Activated CD4-positive, CD25-positive, alpha-beta regulatory T cell treated with anti-CD3 and anti-CD28 coated beads, Interleukin-2, amount 50 U/mL, for 72 hours (primary cell): ENCODE measurements at regions not wholly inside any gene's neighbourhood (a gene's known extent, or its start where the extent isn't known, plus 50 kb on each side); places are given as distances from the start of the nearest gene placed in this dataset.
"Not testable (repeated sequence)": the region's sequence is repeated elsewhere in the genome, so short reads cannot be mapped to it uniquely, and the experiment has no call there.

Experiments
- DNase-seq: peaks from one replicate; pipeline ENCODE4 v3.0.0; 2021

DNA sequence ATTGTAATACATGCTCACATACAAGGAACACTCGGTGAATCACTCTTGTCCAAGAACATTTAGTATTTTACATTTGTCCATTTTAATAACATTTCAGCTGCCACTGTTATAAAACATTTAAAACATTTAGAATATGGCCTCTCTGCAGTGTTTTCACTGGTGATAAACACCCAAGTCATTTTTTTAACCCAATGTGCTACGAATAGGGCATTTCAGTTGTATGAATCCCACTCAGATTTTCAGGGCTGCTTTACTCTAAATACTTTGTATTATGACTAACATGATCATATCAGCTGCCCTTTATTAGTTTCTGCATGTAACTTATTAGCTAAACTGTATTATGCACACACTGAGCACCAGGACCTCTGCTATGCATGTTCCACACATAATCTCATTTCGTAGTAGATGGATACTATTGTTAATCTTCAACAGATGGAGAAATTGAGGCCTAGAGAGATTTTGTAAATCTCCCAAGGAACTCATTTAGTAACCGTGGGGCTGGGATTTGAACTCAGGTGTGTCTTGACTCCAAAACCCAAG lies 148.6 kb upstream of the CDIN1 start:
- no peak for DNase-seq

DNA sequence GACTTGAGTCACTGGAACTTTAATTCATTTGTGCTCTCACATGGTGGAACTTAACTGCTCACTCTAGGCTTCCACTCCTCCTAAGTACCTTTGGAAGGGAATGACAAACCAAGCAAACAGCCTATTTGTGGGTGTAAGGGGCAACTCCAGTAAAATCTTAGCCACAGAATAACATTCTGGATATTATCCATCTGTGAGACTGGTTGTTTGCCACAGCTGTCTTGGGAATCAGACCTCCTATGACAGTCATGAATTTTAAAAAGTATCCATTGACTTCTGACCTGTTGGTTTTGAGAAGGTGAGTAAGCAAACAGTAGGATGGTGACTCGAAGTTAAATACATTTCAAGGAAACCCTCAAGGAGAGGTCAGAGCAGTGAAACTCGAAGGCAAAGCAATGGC lies 147.3 kb upstream of the CDIN1 start:
- no peak for DNase-seq

DNA sequence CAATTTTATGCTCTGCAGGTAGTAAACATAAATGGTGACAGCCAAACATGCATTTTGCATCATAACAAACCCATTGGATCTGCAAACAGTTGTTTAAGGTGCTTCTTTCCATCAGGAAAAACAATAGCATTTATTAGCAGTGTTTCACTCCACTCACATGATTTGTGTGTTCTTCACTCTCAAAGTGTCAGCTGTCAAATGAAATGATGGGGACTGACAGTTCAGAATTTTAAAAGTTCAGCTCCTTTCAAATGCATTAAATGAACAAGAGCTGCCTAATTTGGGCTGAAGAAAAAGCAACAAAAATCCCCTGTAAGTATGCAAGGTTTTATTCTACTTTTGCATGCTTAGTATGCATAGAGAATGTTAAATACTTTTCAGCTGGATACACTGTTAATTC lies 145.2 kb upstream of the CDIN1 start:
- DNase-seq = no peak

DNA sequence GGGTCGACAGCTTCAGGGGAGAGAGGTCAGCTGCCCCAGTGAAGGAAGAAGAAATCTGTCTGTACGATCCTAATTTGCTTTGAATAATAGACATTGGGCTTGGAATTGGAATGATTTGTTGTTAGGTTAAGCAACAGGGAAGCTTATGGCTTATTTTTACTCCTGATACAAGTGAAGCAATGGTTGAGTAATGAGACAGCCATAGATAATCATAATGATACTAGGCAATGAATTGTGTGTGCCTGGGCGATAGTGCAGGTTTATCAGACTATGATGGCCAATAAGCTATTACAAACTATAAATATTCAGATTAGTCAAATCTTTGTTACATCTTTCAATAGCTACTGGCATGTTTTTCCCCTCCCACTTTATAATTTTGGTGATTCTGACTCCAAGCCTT lies 140.9 kb upstream of the CDIN1 start:
- DNase-seq = no peak

DNA sequence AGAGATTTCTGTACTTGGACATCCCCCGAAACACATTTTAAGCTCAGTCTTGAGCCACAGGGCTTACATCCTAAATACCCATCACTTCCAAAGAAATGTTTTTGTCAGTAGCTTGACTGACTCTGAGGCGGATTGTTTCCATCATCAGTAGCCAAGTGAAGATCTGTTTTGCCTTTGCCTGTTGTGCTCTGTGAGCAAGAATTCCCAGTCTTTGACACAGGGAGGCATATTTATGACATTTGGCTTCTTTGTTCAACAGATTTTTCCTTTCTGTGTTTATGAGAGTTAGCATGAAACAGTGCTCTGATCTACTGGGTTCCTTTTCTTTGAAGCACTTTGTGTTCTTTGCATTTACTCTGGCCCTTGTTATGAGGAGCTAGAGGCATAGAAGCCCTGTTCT lies 132.1 kb upstream of the CDIN1 start:
- no peak for DNase-seq

DNA sequence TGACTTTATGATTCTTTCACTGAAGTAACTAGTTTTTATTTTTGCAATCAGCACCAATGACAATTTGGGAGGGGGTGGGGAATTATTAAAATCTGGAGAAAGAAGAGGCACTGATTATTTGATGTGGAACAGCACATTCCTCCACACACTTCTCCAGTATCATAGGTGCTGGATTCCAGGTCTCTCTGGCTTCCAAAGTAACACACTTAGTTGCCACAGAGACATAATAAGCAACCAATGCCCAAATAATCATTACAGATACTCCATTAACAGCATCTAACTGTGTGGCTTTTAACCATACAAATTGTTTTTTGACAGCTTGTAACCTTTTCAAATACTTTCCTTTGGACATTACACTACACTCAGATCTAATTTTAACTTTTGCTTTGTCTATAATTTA lies 131.0 kb upstream of the CDIN1 start:
- DNase-seq = no peak

DNA sequence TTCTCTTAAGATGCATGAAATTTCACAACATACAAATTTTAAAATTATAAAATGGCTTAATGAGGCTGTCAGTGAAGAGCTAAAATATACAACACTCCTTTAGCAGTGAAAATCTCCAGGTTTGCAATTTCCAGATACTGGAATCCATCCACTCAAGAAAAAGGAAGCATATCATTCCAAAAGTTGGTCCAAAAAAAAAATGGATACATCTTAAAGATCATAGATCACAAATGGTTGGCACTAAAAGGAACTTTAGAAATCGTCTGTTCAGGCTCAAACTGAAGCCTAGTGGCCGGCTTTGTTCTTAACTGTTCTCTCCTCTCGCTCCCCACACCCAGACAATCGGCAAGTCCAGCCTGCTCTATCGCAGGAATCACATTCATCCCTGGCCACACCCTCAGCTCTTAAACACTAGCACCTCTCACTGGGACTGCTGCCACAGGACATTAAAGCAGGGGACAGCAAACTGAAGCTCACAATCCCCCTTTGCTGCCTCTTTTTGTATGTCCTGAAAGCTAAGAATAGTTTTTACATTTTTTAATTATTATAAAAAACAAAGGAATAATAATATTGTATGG lies 130.3 kb upstream of the CDIN1 start:
- DNase-seq = no peak

DNA sequence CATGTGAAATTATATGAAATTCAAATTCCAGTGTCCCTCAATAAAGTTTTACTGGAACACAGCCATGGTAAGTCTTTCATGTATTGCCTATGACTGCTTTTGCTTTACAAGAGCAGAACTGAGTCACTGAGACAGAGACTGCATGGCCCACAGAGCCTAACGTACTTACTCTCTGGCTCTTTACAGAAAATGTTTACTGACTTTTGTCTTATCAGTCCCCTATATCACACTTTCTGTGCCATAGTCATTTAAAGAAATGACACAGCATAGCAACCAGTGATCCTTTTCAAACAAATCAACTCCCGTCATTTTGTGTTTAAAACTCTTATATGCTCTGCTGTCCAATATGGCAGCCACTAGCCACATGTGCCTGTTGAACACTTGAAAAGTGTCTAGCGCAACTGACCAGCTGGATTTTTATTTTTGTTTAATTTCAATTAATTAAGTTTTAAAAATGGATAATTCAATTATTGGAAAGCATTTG lies 129.7 kb upstream of the CDIN1 start:
- DNase-seq = no peak

DNA sequence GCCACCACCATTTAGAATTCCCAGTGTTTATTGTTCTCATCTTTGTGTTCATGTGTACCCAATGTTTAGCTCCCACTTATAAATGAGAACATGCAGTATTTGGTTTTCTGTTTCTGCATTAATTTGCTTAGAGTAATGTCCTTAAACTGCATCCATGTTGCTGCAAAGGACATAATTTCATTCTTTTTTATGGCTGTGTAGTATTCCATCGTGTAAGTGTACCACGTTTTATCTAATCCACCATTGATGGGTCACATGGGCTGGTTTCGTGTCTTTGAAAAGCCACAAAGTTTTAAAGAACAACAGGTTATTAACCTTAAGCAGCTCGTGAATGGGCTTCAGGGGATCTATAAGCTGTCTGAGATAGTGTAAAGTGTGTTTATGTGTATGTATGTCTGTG lies 125.2 kb upstream of the CDIN1 start:
- not testable (repeated sequence) for DNase-seq

DNA sequence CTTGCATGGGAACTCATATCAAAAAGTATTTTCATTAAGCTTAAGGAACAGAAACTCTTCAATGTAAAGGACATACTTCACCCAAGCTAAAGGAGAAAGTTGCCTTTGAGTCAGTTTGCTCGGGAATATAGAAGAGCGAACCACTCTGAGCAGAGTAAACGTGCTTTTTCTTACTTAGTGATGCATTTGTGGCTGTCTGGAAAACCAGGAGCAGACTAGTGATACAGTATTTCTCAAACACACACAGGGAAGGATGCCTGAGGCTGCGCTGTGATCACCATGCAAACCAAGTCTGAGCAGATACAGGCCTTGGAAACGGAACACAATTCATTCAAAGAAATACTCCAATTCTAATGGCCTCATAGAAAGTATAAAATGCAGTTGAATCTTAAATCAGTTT lies 121.0 kb upstream of the CDIN1 start:
- DNase-seq = no peak

DNA sequence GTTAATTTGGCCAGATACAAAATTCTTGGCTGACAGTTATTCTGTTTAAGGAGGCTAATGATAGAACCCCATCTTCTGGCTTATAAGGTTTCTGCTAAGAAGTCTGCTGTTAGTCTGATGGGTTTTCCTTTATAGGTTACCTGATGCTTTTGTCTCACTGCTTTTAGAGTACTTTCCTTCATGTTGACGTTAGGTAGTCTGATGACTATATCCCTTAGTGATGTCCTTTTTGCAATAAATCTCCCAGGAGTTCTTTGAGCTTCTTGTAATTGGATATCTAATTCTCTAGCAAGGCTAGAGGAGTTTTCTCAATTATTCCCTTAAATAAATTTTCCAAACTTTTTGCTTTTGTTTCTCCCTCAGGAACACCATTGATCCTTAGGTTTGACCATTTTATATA lies 114.1 kb upstream of the CDIN1 start:
- DNase-seq = no peak

DNA sequence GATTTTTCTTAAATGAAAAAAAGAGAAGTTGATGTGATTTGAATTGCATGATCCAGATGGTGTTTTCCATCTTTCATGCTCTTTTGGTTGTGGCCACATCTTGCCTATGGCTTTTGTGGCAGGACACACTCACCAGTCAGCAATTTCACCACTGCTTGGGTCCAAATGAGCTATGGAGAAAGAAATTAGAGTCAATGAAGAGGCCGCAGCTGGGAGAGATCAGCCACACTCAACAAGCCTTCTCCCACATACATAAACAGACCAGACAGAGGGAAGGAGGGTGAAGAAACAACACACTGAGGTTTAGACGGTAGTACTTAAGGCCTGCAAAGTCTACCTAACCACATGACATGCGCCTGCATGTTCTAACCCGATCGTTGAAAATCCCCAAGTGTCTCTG lies 110.7 kb upstream of the CDIN1 start:
- no peak for DNase-seq

DNA sequence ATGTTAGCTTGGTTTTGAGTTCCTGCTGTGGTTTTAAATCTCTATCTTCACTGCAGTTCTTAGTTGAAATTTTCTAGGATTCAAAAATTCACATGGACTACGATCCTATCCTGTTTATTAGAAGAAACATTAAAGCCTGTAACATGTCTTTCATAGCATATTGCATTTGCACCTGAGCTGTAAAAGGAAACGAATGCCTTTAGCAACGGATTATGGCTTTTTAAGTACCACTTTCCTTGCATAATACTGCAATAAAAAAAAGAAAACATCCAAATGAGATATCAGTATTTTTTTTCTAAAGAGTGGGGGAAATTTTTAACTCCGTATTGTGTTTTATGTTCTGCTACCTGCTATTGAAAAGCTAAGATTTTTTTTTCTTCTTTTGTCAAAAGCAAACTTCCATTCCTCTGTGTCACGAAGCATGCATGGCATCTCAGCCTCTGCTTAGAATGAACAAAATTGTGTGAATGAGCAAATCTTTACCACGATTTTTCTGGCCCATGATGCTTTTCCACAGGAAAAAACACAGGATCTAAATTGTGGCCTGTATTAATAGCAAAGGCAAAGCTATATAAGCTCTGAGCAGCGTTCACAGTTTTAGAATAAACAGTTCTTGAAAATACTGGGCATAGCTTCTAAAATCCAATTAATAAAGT lies 110.0 kb upstream of the CDIN1 start:
- DNase-seq = no peak

DNA sequence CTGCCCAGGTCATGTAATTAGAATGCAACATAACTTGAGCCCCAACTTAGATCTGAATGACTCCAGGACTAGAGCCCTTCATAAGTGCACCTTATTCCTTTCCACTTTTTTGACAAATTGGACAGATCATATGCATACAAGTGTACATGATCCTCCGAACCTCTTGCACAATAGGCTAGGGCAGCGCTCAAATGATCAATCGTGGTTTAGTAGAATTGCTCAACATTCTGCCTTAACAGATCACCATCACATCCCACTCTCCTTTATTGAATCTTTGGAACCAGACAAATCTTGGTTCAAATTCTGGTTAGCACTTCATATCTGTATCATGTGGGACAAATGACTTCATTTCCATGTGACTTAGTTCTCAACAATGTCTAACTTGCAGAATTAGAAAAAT lies 106.8 kb upstream of the CDIN1 start:
- no peak for DNase-seq

DNA sequence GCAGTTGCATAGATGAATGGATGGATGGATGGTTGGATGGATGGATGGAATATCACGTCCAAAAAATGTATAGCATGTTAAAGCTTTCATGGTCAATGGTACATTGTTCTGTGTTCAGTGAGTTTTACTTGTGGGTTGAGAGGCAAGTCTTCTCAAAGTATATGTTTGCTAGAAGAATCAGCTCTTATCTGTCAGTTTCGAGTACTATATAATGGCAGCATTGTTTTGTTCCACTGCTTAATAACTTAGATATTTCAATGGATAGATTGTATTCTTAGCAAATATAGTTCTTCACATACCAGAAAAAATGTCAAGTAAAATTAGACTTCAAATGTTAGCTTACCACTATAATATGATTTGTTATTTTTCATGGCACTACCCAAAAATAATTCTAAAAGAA lies 100.9 kb upstream of the CDIN1 start:
- no peak for DNase-seq

DNA sequence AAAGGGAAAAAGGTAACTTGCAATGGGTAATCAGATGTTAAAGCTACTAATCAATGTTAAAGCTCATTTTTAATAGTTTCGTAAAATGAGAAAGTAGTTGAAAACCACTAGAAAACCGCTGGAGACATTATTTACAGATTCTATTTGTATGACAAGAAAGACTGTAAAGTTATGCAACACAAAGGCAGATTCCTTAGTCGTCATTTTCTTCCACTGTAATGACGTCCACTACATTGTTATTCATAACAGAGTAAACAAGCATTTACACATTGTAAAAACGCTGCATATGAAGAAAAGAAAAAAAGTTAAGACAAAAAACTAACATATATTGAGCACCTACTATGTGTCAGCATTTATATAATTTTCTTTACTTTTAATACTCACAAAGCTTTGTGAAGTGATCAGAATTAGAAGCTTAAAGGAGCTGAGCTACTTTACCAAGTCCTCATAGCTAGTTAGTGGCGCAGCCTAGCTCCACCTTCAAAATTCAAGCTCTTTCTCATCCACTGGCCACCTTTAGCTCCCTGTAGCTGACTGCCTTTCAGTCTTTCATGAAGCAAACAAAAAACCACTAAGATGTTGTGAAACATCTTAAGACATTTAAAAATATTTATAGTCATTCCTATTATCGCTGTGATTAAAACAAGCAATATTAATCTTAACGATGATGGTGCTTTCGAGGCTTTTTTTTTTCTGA lies 100.1 kb upstream of the CDIN1 start:
- DNase-seq = no peak

DNA sequence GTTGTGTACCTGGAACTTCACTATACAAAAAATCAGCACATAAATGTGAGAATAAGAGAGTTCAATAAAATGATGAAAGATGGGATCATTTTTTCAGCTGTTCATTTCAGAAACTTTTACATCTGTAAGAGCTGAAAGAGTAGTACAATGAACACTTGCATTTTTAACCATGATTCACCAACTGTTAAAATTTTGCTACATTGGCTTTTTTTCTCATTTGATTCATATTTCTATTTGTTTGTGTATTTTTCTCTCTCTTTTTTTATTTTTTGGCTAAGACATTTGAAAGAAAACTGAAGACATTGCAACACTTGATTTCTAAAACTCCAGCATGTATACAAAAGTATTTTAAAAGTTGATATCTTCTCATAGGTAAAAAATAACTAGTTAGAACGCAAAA lies 98.3 kb upstream of the CDIN1 start:
- DNase-seq = no peak

DNA sequence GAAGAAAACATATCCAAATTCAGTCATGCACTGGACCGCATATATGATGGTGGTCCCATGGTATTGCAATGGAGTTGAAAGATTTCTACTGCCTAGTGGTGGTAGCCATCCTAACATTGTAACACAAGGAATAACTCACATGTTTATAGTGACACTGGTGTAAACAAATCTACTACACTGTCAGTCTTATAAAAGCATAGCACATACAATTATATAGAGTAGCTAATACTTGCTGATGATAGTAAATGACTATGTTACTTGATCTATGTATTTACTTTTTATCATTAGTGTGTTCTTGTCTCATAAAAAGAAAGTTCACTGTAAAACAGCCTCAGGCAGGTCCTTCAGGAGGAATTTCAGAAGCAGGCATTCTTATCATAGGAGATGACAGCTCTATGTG lies 96.0 kb upstream of the CDIN1 start:
- no peak for DNase-seq

DNA sequence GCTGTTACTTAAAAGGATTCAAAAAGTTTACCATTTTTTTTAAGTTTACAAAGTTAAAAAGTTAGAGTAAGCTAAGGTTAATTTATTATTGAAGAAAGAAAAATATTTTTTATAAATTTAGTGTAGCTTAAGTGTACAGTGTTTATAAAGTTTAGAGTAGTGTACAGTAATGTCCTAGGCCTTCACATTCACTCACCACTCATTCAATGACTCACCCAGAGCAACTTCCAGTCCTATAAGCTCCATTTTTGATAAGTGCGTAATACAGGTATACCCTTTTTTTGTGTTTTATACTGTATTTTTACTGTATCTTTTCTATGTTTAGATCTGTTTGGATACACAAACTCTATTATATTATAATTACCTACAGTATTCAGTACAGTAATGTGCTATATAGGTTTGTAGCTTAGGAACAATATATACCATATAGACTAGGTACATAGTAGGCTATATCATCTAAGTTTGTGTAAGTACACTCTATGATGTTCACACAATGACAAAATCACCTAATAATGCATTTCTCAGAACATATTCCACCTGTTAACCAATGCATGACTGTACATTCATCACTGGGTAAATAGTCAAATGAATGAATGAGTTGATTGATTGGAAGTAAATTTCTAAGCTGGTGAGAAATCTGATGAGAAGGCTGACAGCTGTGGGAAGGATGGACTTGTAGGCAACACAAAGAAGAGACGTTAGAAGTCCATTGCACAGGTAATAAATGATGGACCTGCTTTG lies 95.2 kb upstream of the CDIN1 start:
- DNase-seq = no peak

DNA sequence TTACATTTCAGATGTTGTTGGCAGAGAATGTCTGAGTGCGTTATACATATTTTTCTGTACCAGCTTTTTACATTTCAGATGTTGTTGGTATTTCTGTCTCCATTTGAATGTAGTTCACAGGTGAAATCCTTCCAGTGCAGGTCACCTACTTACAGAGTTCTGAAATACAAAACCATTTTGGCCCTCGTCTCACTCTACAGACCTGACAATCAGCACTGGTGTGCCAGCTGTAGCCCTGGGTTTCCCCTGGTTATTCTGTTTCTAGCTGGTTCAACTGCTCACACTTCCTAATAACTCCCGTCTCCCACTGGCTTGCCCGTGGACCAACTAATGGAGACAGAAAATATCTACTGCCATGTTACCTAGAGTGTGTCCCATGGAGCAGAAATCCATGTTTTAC lies 87.5 kb upstream of the CDIN1 start:
- no peak for DNase-seq

DNA sequence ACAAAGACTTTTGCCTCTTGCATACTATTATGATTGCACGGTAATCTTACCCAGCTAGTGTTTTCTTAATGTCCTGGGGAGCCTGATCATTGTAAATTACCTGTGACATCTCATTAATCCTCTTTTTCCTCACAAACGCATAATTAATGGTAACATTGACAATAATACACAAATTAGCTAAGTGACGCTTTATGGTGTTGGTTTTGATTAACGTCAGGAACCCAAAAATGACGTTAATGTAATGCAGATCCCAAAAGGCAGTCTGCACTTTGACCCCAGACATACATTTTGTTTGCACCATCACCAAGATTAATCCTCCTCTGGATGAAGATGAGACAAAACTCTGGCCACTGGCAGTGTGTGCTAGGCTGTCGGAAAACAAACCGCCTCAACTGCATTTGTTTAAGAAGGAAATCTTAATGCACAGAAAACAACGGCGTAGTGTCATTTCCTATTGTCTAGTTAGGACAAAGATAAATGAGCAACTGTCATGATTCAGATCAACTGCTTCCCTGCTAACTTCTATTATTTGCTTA lies 83.9 kb upstream of the CDIN1 start:
- no peak for DNase-seq

DNA sequence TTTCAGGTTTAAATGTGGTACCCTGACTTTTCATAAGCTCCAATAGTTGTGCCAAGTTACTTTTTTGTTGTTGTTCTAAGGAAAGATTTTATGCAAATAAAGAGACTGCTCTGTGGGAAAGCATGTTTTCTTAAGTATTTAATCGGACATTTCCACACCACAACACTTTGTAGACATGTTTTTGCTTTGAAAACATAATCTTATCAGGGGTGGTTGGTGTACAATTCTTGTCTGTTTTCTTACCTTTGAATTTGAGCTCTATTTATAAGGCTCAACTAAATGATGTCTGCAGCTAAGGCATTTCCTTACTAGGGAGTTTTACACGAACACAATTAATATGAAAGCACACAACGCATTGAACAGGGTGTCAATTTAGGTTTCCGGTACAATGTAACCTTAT lies 81.5 kb upstream of the CDIN1 start:
- DNase-seq = no peak

DNA sequence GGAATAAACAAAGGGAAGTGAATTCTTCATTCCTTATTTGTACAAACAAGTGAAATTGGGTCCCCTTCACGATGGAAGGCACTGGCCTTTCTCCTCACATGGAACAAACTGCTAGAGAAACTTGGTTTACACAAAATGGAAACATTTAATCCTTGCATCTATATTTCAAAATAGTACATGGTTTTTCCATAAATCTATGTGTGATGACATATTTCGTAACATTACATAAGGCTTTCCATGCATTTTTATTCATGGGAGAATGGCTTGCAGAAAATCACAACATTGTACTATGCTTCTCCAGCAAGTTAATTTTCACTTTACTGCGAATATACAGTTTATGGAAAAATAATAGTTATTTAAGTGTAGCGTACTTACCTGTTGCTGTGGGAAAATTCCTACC lies 81.0 kb upstream of the CDIN1 start:
- no peak for DNase-seq
